Endometrium (tissue), 2 donors: ENCODE measurements at regions not wholly inside any gene's neighbourhood (a gene's known extent, or its start where the extent isn't known, plus 50 kb on each side); places are given as distances from the start of the nearest gene placed in this dataset.

Experiments
- FAIRE-seq: peaks from 2 replicates; lab custom pipeline; 2012; peaks lifted over from hg19 to GRCh38; lab: Jason Lieb, UNC
- donor health status: control.
- donor health status: control.

- no peak for FAIRE-seq
Measured at GRCh38 chr4:133741766-133742165, 459.8 kb downstream of the PABPC4L start.

- FAIRE-seq, result no peak
Measured at GRCh38 chr4:133720001-133720400, 481.6 kb downstream of the PABPC4L start.

GRCh38 chr4:133719098-133719497 is 482.5 kb downstream of the PABPC4L start:
- FAIRE-seq, result no peak

GRCh38 chr4:133714211-133714610 is 487.4 kb downstream of the PABPC4L start:
- no peak for FAIRE-seq

GRCh38 chr4:133713340-133713739 is 488.2 kb downstream of the PABPC4L start:
- no peak for FAIRE-seq

- FAIRE-seq, result no peak
Measured at GRCh38 chr4:133711817-133712216, 489.8 kb downstream of the PABPC4L start.

GRCh38 chr4:133694416-133694815 is 507.2 kb downstream of the PABPC4L start:
- FAIRE-seq, result no peak

- no peak for FAIRE-seq
Measured at GRCh38 chr4:133683967-133684366, 517.6 kb downstream of the PABPC4L start.

- FAIRE-seq, result no peak
Measured at GRCh38 chr4:133668061-133668851, 519.2 kb downstream of the PCDH10 start.

- FAIRE-seq, result no peak
Measured at GRCh38 chr4:133647206-133647605, 498.1 kb downstream of the PCDH10 start.

- no peak for FAIRE-seq
Measured at GRCh38 chr4:133641191-133641590, 492.1 kb downstream of the PCDH10 start.

GRCh38 chr4:133638751-133639150 is 489.7 kb downstream of the PCDH10 start:
- FAIRE-seq, result no peak

GRCh38 chr4:133637161-133637560 is 488.1 kb downstream of the PCDH10 start:
- FAIRE-seq, result no peak

GRCh38 chr4:133624744-133625143 is 475.6 kb downstream of the PCDH10 start:
- no peak for FAIRE-seq

- FAIRE-seq, result peak; percentile 33
Measured at GRCh38 chr4:133623847-133624246, 474.8 kb downstream of the PCDH10 start.

- FAIRE-seq, result no peak
Measured at GRCh38 chr4:133621628-133622027, 472.5 kb downstream of the PCDH10 start.

GRCh38 chr4:133620555-133620954 is 471.5 kb downstream of the PCDH10 start:
- no peak for FAIRE-seq

GRCh38 chr4:133618963-133619362 is 469.9 kb downstream of the PCDH10 start:
- FAIRE-seq, result no peak

- FAIRE-seq, result no peak
Measured at GRCh38 chr4:133600008-133600407, 450.9 kb downstream of the PCDH10 start.

GRCh38 chr4:133598779-133599178 is 449.7 kb downstream of the PCDH10 start:
- FAIRE-seq, result no peak

- no peak for FAIRE-seq
Measured at GRCh38 chr4:133597251-133597650, 448.2 kb downstream of the PCDH10 start.

- no peak for FAIRE-seq
Measured at GRCh38 chr4:133596459-133596858, 447.4 kb downstream of the PCDH10 start.

GRCh38 chr4:133594390-133595207 is 445.5 kb downstream of the PCDH10 start:
- no peak for FAIRE-seq
